SJSA1 (cell line): ENCODE measurements at regions not wholly inside any gene's neighbourhood (a gene's known extent, or its start where the extent isn't known, plus 50 kb on each side); places are given as distances from the start of the nearest gene placed in this dataset.

Experiments used
- DNase-seq, 2 experiments: peaks; one replicate each; pipeline ENCODE4 v3.0.0-alpha.2; 2015 to 2020; ENCODE audit warnings: low spot score in 2 of 2, low read depth in 1 of 2
- H3K27ac ChIP-seq: fragments of 250-450 bp; sonication (Bioruptor Pico); 2 replicates; pipeline ENCODE4 v1.5.1; 2020; ENCODE audit warnings: mild to moderate bottlenecking, moderate library complexity
- H3K27me3 ChIP-seq: fragments of 250-450 bp; sonication (Bioruptor Pico); replicated peaks from 2 replicates; pipeline ENCODE4 v1.5.1; 2020; ENCODE audit warnings: mild to moderate bottlenecking, moderate library complexity
- H3K36me3 ChIP-seq: fragments of 250-450 bp; sonication (Bioruptor Pico); 2 replicates; pipeline ENCODE4 v1.5.1; 2020; ENCODE audit warnings: mild to moderate bottlenecking
- H3K4me1 ChIP-seq: fragments of 250-450 bp; sonication (Bioruptor Pico); replicated peaks from 2 replicates; pipeline ENCODE4 v1.6.1; 2021; ENCODE audit warnings: mild to moderate bottlenecking
- H3K4me3 ChIP-seq: fragments of 250-450 bp; sonication (Bioruptor Pico); 2 replicates; pipeline ENCODE4 v1.5.1; 2020; ENCODE audit warnings: mild to moderate bottlenecking
- H3K9me3 ChIP-seq: fragments of 250-450 bp; sonication (Bioruptor Pico); replicated peaks from 2 replicates; pipeline ENCODE4 v1.5.1; 2020; ENCODE audit warnings: mild to moderate bottlenecking

- no peak overlapping the region for H3K4me3 ChIP-seq
- H3K9me3 ChIP-seq = no peaks in the 10 kb centered on the region
- DNase-seq = no peak
- H3K36me3 ChIP-seq = no peaks in the 10 kb centered on the region
- no peak overlapping the region for H3K27ac ChIP-seq
- H3K4me1 ChIP-seq = peaks cover 23% of the 10 kb centered on the region
- H3K27me3 ChIP-seq = no peaks in the 10 kb centered on the region
Observed at GRCh38 chr22:44577391-44578109, 79.5 kb upstream of the RTL6 start.

DNA sequence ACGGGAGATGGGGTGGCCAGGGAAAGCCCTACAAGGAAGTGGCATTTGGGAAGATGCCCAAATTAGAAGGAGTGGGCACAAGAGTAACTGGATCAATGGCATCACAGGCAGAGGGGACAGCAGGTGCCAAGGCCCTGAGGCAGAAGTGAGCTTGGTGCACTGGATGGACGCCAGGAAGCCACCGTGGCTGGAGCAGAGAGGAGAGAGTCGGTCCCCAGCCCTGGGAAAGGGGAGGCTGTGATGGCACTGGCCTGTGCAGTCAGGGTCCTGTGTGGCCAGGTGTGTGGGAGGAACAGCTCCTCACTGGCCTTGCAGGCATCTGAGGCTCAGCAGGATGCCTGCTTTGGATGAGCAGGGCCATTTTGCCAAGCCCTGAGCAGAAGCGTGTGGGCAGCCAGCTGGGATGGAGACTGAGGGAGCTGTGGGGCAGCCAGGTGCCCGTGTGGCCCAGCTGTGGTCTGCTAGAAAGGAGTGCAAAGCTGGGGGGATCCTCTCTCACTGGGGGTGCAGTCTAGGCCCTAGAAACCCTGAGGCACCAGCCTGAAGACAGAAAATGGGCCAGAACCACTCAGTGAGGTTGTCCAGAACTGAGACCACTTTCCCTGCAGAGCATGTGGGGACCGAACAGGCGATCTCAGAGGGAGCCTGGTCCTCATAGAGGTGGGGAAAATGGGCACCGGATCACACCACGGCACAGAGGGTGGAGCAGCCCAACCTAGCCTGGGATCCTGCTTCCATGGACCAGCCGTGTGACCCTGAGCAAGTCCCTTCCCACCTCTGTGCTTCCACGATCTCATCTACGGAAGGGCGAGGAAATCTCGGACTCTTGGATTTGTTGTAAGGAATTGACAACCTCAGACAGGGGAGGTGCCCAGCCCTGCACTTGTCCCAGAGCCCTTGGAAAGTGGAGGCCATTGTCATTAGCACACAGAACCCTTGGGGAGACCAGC is 78.6 kb upstream of the RTL6 start:
- Histone ChIP-seq H3K4me1 (peaks cover 23% of the 10 kb centered on the region), H3K27me3 (no peaks in the 10 kb centered on the region), H3K36me3 (no peaks in the 10 kb centered on the region), H3K27ac (no peak overlapping the region), H3K9me3 (no peaks in the 10 kb centered on the region), H3K4me3 (no peak overlapping the region)
- DNase-seq = no peak

GRCh38 chr22:44575381-44576268 is 77.6 kb upstream of the RTL6 start:
- no peaks in the 10 kb centered on the region for H3K27me3 ChIP-seq
- no peaks in the 10 kb centered on the region for H3K36me3 ChIP-seq
- no peaks in the 10 kb centered on the region for H3K9me3 ChIP-seq
- no peak overlapping the region for H3K4me3 ChIP-seq
- no peak for DNase-seq
- peaks cover 23% of the 10 kb centered on the region for H3K4me1 ChIP-seq
- H3K27ac ChIP-seq = no peak overlapping the region

DNA sequence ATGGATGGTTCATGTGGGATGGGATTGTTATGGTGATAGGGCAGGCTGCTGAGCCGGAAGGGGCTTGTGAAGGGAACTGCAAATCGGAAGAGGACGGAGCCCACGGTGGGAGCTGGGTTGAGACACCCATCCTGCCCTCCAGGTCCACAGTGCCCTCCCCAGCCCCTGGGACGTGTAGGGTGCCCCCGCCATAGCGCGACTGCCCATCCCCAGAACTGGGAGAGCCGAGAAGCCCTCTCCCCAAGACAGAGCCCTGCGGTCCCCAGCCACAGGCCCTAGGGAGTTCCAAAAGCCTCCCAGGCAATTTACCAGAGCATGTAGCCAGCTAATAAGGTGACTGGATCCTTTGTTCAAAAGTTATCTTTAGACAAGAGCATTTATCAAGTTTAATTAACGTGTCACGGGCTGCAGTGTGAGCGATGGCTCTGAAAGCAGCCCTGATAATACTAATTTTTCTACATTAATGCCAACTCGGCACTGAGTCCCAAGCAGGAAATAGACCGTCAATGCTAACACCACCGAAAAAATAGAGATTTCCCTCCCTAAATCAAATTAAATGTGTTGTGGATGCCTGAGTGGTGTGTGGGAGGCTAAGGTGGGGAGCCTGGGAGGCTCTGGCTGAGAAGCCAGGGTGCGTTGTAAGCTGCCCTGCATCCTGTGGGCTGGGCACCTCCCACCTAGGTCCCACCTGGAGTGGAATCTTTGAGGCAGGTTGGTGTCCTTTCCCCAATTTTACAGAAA is 76.8 kb upstream of the RTL6 start:
- no peak overlapping the region for H3K27ac ChIP-seq
- H3K36me3 ChIP-seq = no peaks in the 10 kb centered on the region
- H3K4me1 ChIP-seq = peaks cover 23% of the 10 kb centered on the region
- H3K27me3 ChIP-seq = no peaks in the 10 kb centered on the region
- H3K4me3 ChIP-seq = no peak overlapping the region
- DNase-seq = no peak
- H3K9me3 ChIP-seq = no peaks in the 10 kb centered on the region

- Histone ChIP-seq H3K27ac (no peak overlapping the region), H3K4me3 (no peak overlapping the region), H3K4me1 (peaks cover 23% of the 10 kb centered on the region), H3K36me3 (no peaks in the 10 kb centered on the region), H3K27me3 (no peaks in the 10 kb centered on the region), H3K9me3 (no peaks in the 10 kb centered on the region)
- peak; percentile 70 to 87 for DNase-seq
Observed at GRCh38 chr22:44574057-44574639, 76.1 kb upstream of the RTL6 start.

DNA sequence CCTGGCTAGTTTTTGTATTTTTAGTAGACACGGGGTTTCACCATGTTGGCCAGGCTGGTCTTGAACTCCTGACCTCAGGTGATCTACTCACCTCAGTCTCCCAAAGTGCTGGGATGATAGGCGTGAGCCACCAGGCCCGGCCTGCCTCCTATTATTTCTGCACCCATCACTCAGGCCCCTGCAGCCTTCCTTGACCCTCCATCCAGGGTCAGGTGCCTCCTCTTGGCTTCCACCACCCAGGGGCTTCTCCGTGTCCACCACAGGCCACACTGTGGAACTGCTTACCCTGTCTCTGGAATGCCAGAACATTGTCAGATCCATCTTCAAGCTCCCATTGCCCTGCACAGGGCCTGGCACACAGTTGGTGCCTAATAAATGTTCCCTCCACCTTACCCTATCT is 75.4 kb upstream of the RTL6 start:
- Histone ChIP-seq H3K4me3 (no peak overlapping the region), H3K36me3 (no peaks in the 10 kb centered on the region), H3K4me1 (peaks cover 23% of the 10 kb centered on the region), H3K27me3 (no peaks in the 10 kb centered on the region), H3K9me3 (no peaks in the 10 kb centered on the region), H3K27ac (no peak overlapping the region)
- DNase-seq = no peak

GRCh38 chr22:44572414-44573207 is 74.6 kb upstream of the RTL6 start:
- no peaks in the 10 kb centered on the region for H3K27me3 ChIP-seq
- H3K27ac ChIP-seq = no peak overlapping the region
- no peak overlapping the region for H3K4me3 ChIP-seq
- no peaks in the 10 kb centered on the region for H3K36me3 ChIP-seq
- H3K4me1 ChIP-seq = peaks cover 23% of the 10 kb centered on the region
- DNase-seq = no peak
- no peaks in the 10 kb centered on the region for H3K9me3 ChIP-seq

GRCh38 chr22:44571566-44572413 is 73.8 kb upstream of the RTL6 start:
- H3K4me1 ChIP-seq = peaks cover 23% of the 10 kb centered on the region
- no peaks in the 10 kb centered on the region for H3K27me3 ChIP-seq
- H3K36me3 ChIP-seq = no peaks in the 10 kb centered on the region
- H3K27ac ChIP-seq = no peak overlapping the region
- H3K4me3 ChIP-seq = no peak overlapping the region
- DNase-seq = no peak
- H3K9me3 ChIP-seq = no peaks in the 10 kb centered on the region

DNA sequence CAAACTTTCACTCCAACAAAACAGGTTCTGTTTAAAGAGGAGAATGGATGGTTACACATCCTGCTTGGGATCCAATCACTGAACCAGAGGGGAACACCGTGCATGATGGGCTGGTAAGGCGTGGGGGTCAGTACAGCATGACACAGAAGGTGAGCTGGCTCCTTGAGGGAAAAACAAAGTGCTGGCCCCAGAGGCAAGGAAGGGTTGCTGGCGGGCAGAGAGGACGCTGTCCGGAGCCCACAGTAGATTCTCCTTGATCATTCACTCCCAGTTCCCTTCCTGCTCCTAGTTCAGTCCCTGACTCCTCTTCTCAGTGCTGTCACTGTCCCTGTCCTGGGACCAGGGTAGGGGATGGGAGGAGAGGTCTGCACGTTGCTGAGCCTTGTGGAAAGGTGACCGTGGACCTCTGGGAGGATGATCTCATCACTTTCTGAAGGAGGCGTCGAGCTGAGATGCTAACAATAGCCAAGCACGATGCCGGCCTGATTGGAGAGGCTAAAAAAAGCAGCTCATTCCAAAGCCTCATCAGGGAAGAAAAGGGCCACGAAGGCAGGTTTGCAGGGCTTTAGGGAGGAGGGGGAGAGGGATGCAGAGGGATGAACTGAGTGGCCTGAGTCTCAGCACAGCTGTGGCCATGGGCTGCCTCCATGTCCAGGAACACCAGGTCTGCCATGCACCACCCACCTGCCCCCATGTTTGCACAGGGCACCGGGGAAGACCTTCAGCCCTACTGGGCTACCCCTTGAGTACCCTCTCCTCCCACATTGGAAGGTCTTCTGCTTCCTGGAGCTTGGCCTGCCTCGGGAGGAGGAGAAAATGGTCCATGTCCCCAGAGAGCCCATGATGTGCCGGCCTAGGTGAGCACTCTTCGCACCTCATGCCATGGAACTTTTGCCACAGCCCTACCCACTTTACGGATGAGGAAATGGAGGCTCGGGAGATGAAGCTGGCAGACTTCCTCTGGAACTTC is 72.7 kb upstream of the RTL6 start:
- H3K9me3 ChIP-seq = no peaks in the 10 kb centered on the region
- peaks cover 23% of the 10 kb centered on the region for H3K4me1 ChIP-seq
- DNase-seq = no peak
- H3K27ac ChIP-seq = no peak overlapping the region
- H3K36me3 ChIP-seq = no peaks in the 10 kb centered on the region
- no peaks in the 10 kb centered on the region for H3K27me3 ChIP-seq
- no peak overlapping the region for H3K4me3 ChIP-seq

DNA sequence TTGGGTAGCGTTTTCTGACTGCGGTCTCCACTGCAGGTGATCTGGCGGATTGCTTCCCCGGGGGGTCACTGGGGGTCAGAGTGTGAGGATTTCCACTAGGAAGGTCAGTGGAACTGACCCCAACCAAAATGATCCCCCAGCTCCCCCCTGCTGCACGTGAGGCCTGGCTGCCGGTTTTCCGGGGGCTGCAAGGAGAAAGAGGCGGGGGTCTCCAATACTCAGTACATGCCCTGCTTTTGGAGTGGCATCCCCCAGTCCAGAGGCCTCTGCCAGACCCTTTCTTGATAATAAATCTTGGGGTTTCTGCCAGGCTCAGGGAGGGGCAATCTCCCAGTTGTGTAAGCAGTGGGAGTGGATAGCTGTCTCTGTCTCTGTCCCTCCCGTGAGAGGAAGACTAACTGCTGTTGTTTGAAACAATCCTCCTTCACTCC is 71.5 kb upstream of the RTL6 start:
- no peaks in the 10 kb centered on the region for H3K27me3 ChIP-seq
- no peak for DNase-seq
- no peaks in the 10 kb centered on the region for H3K9me3 ChIP-seq
- H3K4me1 ChIP-seq = peaks cover 12% of the 10 kb centered on the region
- no peak overlapping the region for H3K27ac ChIP-seq
- no peak overlapping the region for H3K4me3 ChIP-seq
- no peaks in the 10 kb centered on the region for H3K36me3 ChIP-seq
